B cell (primary cell): ENCODE measurements at regions not wholly inside any gene's neighbourhood (a gene's known extent, or its start where the extent isn't known, plus 50 kb on each side); places are given as distances from the start of the nearest gene placed in this dataset.

Experiments used
- ATAC-seq: fragments of 200-7000 bp; cut with Tn5 transposase; one replicate; pipeline ENCODE4 v1.10.0; 2021; ENCODE audit warnings: low read depth, mild to moderate bottlenecking, moderate number of reproducible peaks, moderate library complexity
- CTCF ChIA-PET: fragments of 350-600 bp; sonication (Branson Sonifier 250); formaldehyde crosslinking; loops from one replicate; lab custom pipeline; 2021; ENCODE audit warnings: antibody characterized with exemption, inconsistent platforms; lab: Charles Lee
- POLR2A ChIA-PET: fragments of 350-600 bp; sonication (Branson Sonifier 250); formaldehyde crosslinking; loops from one replicate; lab custom pipeline; 2021; ENCODE audit warnings: antibody characterized with exemption; lab: Charles Lee
- DNase-seq: peaks from one replicate; pipeline ENCODE4 v3.0.0; 2013
- H2AFZ ChIP-seq: 2 replicates; pipeline ENCODE4 v1.6.1; 2012; ENCODE audit warnings: mild to moderate bottlenecking, low read depth, low read length; ENCODE audit not compliant: insufficient read depth, poor library complexity, severe bottlenecking
- H3K27ac ChIP-seq, 2 donors: 1 replicate in 1 of 2; 2 replicates in 1 of 2; pipeline ENCODE4 v1.5.1; 2012 to 2013; ENCODE audit warnings: low read length in 2 of 2, mild to moderate bottlenecking in 2 of 2, moderate library complexity in 1 of 2
- H3K27me3 ChIP-seq, 4 experiments: fragments of 200-600 bp in 1 of 4; sonication (generic) in 1 of 4; replicated peaks in 1 of 4; 1 replicate in 2 of 4; 2 replicates in 2 of 4; pipeline versions ENCODE4 v1.6.1 to v1.7.0; 2013 to 2016; ENCODE audit warnings: low read length in 3 of 4, mild to moderate bottlenecking in 2 of 4, mixed read lengths in 1 of 4, moderate library complexity in 1 of 4; ENCODE audit not compliant: insufficient read depth in 4 of 4, control insufficient read depth in 3 of 4; ENCODE audit errors: control extremely low read depth in 1 of 4
- H3K36me3 ChIP-seq, 2 experiments: replicated peaks in 1 of 2; 1 replicate in 1 of 2; 2 replicates in 1 of 2; pipeline versions ENCODE4 v1.6.1 to v1.7.1; 2013; ENCODE audit warnings: low read length in 1 of 2; ENCODE audit not compliant: insufficient read depth in 2 of 2, control insufficient read depth in 1 of 2; ENCODE audit errors: control extremely low read depth in 1 of 2, extremely low read depth in 1 of 2
- H3K4me1 ChIP-seq, 2 donors: fragments of 200-600 bp in 1 of 2; sonication (generic) in 1 of 2; 1 replicate in 1 of 2; 2 replicates in 1 of 2; pipeline versions ENCODE4 v1.5.1 to v1.6.1; 2013 to 2017; ENCODE audit warnings: low read length in 2 of 2; ENCODE audit not compliant: control insufficient read depth in 2 of 2, insufficient read depth in 2 of 2
- H3K4me2 ChIP-seq: replicated peaks from 2 replicates; pipeline ENCODE3; 2012; ENCODE audit warnings: mild to moderate bottlenecking, low read depth, low read length; ENCODE audit not compliant: poor library complexity, severe bottlenecking
- H3K4me3 ChIP-seq, 5 experiments: fragments of 200-600 bp in 1 of 5; sonication (generic) in 1 of 5; 1 replicate in 3 of 5; 2 replicates in 2 of 5; pipeline versions ENCODE4 v1.5.1 to v1.7.0; 2011 to 2016; ENCODE audit warnings: low read length in 4 of 5, mild to moderate bottlenecking in 4 of 5, low read depth in 2 of 5, control low read depth in 1 of 5, moderate library complexity in 1 of 5; ENCODE audit not compliant: insufficient read depth in 1 of 5; ENCODE audit errors: control extremely low read depth in 1 of 5, extremely low read depth in 1 of 5
- H3K79me2 ChIP-seq: fragments of 200-600 bp; sonication (generic); one replicate; pipeline ENCODE4 v1.6.0; 2016; ENCODE audit warnings: low read length; ENCODE audit not compliant: control insufficient read depth, insufficient read depth
- H3K9ac ChIP-seq: fragments of 200-600 bp; sonication (generic); 2 replicates; pipeline ENCODE4 v1.6.1; 2017; ENCODE audit warnings: mild to moderate bottlenecking, low read length, moderate library complexity
- H3K9me3 ChIP-seq, 3 donors: one replicate each; pipeline versions ENCODE4 v1.6.1 to v1.7.1; 2013; ENCODE audit warnings: low read length in 2 of 3; ENCODE audit not compliant: control insufficient read depth in 2 of 3, insufficient read depth in 1 of 3; ENCODE audit errors: control extremely low read depth in 1 of 3
- H4K20me1 ChIP-seq: 2 replicates; pipeline ENCODE4 v1.6.0; 2012; ENCODE audit warnings: mild to moderate bottlenecking, low read length; ENCODE audit not compliant: insufficient read depth, control insufficient read depth, poor library complexity, severe bottlenecking
- H3K27ac Mint-ChIP-seq: one replicate; pipeline ENCODE4 v1.8.0; 2021; ENCODE audit warnings: mixed read lengths
- H3K27me3 Mint-ChIP-seq: one replicate; pipeline ENCODE4 v1.8.0; 2021; ENCODE audit warnings: mixed read lengths
- H3K4me1 Mint-ChIP-seq: one replicate; pipeline ENCODE4 v1.8.0; 2021; ENCODE audit warnings: mixed read lengths
- H3K4me3 Mint-ChIP-seq: one replicate; pipeline ENCODE4 v1.8.0; 2021; ENCODE audit warnings: mixed read lengths
- H3K9me3 Mint-ChIP-seq: one replicate; pipeline ENCODE4 v1.8.0; 2022; ENCODE audit warnings: mixed read lengths; ENCODE audit not compliant: insufficient read depth
- CTCF ChIP-seq: fragments of 200-600 bp; IDR thresholded peaks from one replicate; pipeline ENCODE4 v1.8.0; 2022; ENCODE audit warnings: antibody characterized with exemption, mild to moderate bottlenecking
- EZH2 ChIP-seq: IDR thresholded peaks from 2 replicates; pipeline ENCODE4 v1.6.1; 2012; ENCODE audit warnings: borderline replicate concordance, low read depth, mild to moderate bottlenecking, moderate library complexity, low read length; ENCODE audit not compliant: insufficient read depth, poor library complexity, severe bottlenecking
- WGBS: methylation state at CpG from one replicate; pipeline ENCODE4 v1.1.5; 2013; ENCODE audit warnings: missing lambda C conversion rate; ENCODE audit not compliant: insufficient coverage; 5-methylcytosine and 5-hydroxymethylcytosine counted together
- intact Hi-C: fragments of 100-400 bp; cut with micrococcal nuclease; formaldehyde crosslinking; loops from one replicate; pipeline ENCODE4 v1.10.0; 2022

- WGBS, result 81% methylated on average over 3 of the region's 7 CpGs
- H3K9ac ChIP-seq, result no peak overlapping the region
- no peak for TF ChIP-seq EZH2
- no peak for TF ChIP-seq CTCF
- POLR2A ChIA-PET, result no interaction called here
- Mint-ChIP-seq H3K4me3 (no peak overlapping the region), H3K4me1 (no peaks in the 10 kb centered on the region), H3K27me3 (no peaks in the 10 kb centered on the region), H3K9me3 (peaks cover 4% of the 10 kb centered on the region), H3K27ac (no peak overlapping the region)
- no peaks in the 10 kb centered on the region for H3K27me3 ChIP-seq
- ATAC-seq (no peak), DNase-seq (no peak)
- intact Hi-C loops, result no loop called here
- H3K36me3 ChIP-seq, result no peaks in the 10 kb centered on the region
- H4K20me1 ChIP-seq, result no peaks in the 10 kb centered on the region
- H3K4me2 ChIP-seq, result no peak overlapping the region
- H3K4me3 ChIP-seq, result no peak overlapping the region
- no peaks in the 10 kb centered on the region for H3K79me2 ChIP-seq
- no peaks in the 10 kb centered on the region for H3K4me1 ChIP-seq
- H3K9me3 ChIP-seq, result no peaks in the 10 kb centered on the region
- no peak overlapping the region for H2AFZ ChIP-seq
- H3K27ac ChIP-seq, result no peak overlapping the region
- CTCF ChIA-PET, result no interaction called here
Observed at GRCh38 chr17:12472252-12473173, 193.2 kb upstream of the MYOCD start.

- Mint-ChIP-seq H3K27me3 (no peaks in the 10 kb centered on the region), H3K9me3 (peaks cover 4% of the 10 kb centered on the region), H3K4me3 (no peak overlapping the region), H3K4me1 (no peaks in the 10 kb centered on the region), H3K27ac (no peak overlapping the region)
- H3K79me2 ChIP-seq, result no peaks in the 10 kb centered on the region
- H3K4me3 ChIP-seq, result no peak overlapping the region
- no peaks in the 10 kb centered on the region for H4K20me1 ChIP-seq
- intact Hi-C loops, result no loop called here
- TF ChIP-seq EZH2, result no peak
- no peak for TF ChIP-seq CTCF
- no peak for ATAC-seq
- H2AFZ ChIP-seq, result no peak overlapping the region
- H3K36me3 ChIP-seq, result no peaks in the 10 kb centered on the region
- H3K4me1 ChIP-seq, result no peaks in the 10 kb centered on the region
- DNase-seq, result no peak
- H3K9me3 ChIP-seq, result no peaks in the 10 kb centered on the region
- no peaks in the 10 kb centered on the region for H3K27me3 ChIP-seq
- H3K4me2 ChIP-seq, result no peak overlapping the region
- H3K9ac ChIP-seq, result no peak overlapping the region
- POLR2A ChIA-PET, result no interaction called here
- CTCF ChIA-PET, result no interaction called here
- no peak overlapping the region for H3K27ac ChIP-seq
- WGBS, result 100% methylated on average over 2 of the region's 7 CpGs
Observed at GRCh38 chr17:12478311-12478710, 187.4 kb upstream of the MYOCD start.
